Aorta (tissue), 5 donors: ENCODE measurements at regions not wholly inside any gene's neighbourhood (a gene's known extent, or its start where the extent isn't known, plus 50 kb on each side); places are given as distances from the start of the nearest gene placed in this dataset.
"Not testable (repeated sequence)": the region's sequence is repeated elsewhere in the genome, so short reads cannot be mapped to it uniquely, and the experiment has no call there.

ENCODE experiments used
- ATAC-seq: fragments of 200-7000 bp; cut with Tn5 transposase; one replicate; pipeline ENCODE4 v1.9.1; 2022; ENCODE audit warnings: moderate library complexity; ENCODE audit not compliant: low FRiP score
- DNase-seq, 2 donors: peaks; one replicate each; pipeline ENCODE4 v3.0.0-alpha.2; 2020
- H3K27ac ChIP-seq, 2 donors: one replicate each; pipeline ENCODE4 v1.5.1; 2013; ENCODE audit warnings: low read length in 2 of 2, mild to moderate bottlenecking in 2 of 2, moderate library complexity in 2 of 2, control low read depth in 1 of 2, inconsistent platforms in 1 of 2, low read depth in 1 of 2
- H3K27me3 ChIP-seq, 2 donors: one replicate each; pipeline ENCODE4 v1.6.1; 2013; ENCODE audit warnings: control low read depth in 1 of 2, low read length in 1 of 2, mild to moderate bottlenecking in 1 of 2, moderate library complexity in 1 of 2; ENCODE audit not compliant: insufficient read depth in 2 of 2, control insufficient read depth in 1 of 2
- H3K36me3 ChIP-seq, 2 donors: one replicate each; pipeline ENCODE4 v1.6.1; 2013; ENCODE audit warnings: control low read depth in 1 of 2, low read length in 1 of 2, mild to moderate bottlenecking in 1 of 2; ENCODE audit not compliant: insufficient read depth in 2 of 2, control insufficient read depth in 1 of 2
- H3K4me1 ChIP-seq, 2 donors: one replicate each; pipeline ENCODE4 v1.6.1; 2013; ENCODE audit warnings: low read length in 2 of 2, control low read depth in 1 of 2, mild to moderate bottlenecking in 1 of 2, moderate library complexity in 1 of 2; ENCODE audit not compliant: insufficient read depth in 2 of 2, control insufficient read depth in 1 of 2
- H3K4me3 ChIP-seq, 2 donors: one replicate each; pipeline ENCODE4 v1.5.1; 2013; ENCODE audit warnings: low read length in 2 of 2, control low read depth in 1 of 2, mild to moderate bottlenecking in 1 of 2
- H3K9me3 ChIP-seq: one replicate; pipeline ENCODE4 v1.6.1; 2013; ENCODE audit warnings: mild to moderate bottlenecking, low read length; ENCODE audit not compliant: control insufficient read depth
- WGBS, 2 donors: extraction: QIAGEN DNeasy Blood & Tissue Kit; methylation state at CpG; one replicate each; pipeline ENCODE4 v1.1.7; 2013; 5-methylcytosine and 5-hydroxymethylcytosine counted together
- intact Hi-C, 2 donors: fragments of 100-400 bp; cut with DNase I; formaldehyde crosslinking; loops; one replicate each; pipeline versions ENCODE4 v1.14.2 to v1.15.0; 2022
- donor health status: healthy with polysubstance abuse.
- donor health status: Bipolar disorder and iron deficiency.
- donor health status: DM: no; HTN: no; CAD: no.
- donor health status: DM: no; HTN: no; CAD: no.
- donor health status: DM: yes; HTN: yes; CAD: no.

DNA sequence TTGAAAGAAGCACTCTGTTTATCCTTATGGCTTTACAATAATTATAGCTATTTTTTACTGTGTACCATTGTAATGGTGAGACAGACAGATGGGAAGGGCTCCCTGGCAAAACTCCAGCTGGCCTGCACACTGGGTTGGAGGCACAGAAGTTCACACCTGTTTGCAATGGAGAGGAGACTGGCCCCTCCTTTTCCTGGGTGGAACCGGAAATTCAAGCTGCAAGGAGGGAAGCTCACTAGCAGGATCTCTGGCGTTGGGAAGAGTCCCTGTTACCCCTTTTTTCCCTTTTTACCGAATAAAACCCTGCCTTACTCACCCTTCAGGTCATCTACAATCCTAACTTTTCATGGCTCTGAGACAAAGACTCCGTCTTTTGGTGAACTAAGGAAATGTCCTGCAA is 100.3 kb upstream of the TFPI start:
- no peak overlapping the region for H3K27ac ChIP-seq
- no peaks in the 10 kb centered on the region for H3K9me3 ChIP-seq
- no peak for DNase-seq
- no peak for ATAC-seq
- H3K4me3 ChIP-seq, result no peak overlapping the region
- WGBS, 2 donors, result 77 to 79% methylated on average over 4 of the region's 4 CpGs
- H3K36me3 ChIP-seq, result no peaks in the 10 kb centered on the region
- no peaks in the 10 kb centered on the region for H3K4me1 ChIP-seq
- no peaks in the 10 kb centered on the region for H3K27me3 ChIP-seq
- intact Hi-C loops, result no loop called here

DNA sequence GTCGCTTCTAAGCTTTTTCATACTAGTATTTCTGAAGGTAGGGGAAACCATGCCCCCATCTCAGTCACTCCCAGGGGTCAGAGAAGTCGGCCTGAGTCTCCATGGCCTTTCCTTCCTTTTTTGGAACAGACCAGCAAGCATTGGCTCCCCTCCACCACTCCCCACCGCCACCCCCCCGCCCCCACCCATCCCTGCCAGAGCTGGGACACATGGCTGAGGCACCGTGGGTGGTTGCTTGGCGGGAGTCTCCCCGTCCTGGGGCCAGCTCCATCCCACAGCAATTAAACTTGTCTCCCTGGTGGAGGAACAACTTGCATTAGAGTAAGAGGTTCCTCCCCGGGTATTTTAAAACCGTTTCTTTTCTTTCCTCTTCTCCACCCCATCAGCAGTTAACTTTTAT is 100.8 kb upstream of the TFPI start:
- WGBS, 2 donors, result 76 to 77% methylated on average over 9 of the region's 9 CpGs
- no peak for DNase-seq
- no peak overlapping the region for H3K4me3 ChIP-seq
- no peaks in the 10 kb centered on the region for H3K27me3 ChIP-seq
- ATAC-seq, result no peak
- H3K4me1 ChIP-seq, result no peaks in the 10 kb centered on the region
- no peaks in the 10 kb centered on the region for H3K36me3 ChIP-seq
- intact Hi-C loops, result no loop called here
- H3K9me3 ChIP-seq, result no peaks in the 10 kb centered on the region
- no peak overlapping the region for H3K27ac ChIP-seq

DNA sequence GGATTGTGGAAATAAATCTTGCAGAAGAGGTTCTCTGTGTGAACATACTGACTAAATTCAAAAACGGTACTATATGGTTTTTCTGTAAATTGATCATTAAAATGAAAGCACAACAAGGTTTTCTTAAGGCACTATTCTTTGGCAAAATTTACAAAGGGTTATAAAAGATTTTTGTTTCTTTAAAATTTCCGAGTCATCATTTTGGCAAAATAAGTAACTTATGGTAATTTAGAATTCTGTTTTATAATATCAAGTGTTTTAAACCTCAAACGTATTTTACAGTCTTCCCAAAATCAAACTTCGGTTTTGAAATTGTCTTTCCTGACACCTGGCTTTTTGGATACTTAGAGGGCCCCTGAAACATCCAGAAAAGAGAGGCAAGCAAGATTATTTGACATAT is 101.9 kb upstream of the TFPI start:
- intact Hi-C loops, result no loop called here
- WGBS, 2 donors, result 71 to 73% methylated on average over 4 of the region's 4 CpGs

DNA sequence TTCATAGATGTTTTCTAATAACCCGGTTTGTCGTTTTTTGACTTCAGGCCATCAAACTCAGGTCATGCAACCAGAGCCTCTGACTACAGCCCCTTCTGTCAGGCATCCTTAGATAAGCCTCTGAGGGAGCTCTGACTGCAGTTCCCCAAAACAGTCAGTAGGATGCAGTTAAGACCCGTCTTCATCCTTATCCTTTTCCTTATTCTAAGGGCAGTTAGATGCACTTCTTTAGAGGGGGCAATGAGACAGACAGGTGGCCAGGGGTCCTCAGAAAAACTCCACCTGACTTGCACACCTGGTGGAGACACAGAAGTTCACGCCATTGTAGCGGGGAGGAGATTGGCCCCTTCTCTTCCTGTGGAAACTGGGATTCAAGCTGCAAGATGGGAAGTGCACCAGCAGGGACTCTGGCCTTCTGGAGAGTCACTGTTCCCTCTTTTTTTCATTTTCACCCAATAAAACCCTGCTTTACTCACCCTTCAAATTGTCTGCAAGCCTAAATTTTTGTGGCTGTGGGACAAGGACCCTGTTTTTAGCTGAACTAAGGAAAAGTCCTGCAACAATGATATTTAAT is 104.8 kb upstream of the TFPI start:
- H3K27ac ChIP-seq, result no peak overlapping the region
- DNase-seq (no peak), ATAC-seq (no peak)
- no peak overlapping the region for H3K4me3 ChIP-seq
- no peaks in the 10 kb centered on the region for H3K27me3 ChIP-seq
- no peaks in the 10 kb centered on the region for H3K9me3 ChIP-seq
- 70 to 76% methylated on average over 5 of the region's 5 CpGs for WGBS, 2 donors
- intact Hi-C loops, result no loop called here
- no peaks in the 10 kb centered on the region for H3K36me3 ChIP-seq
- H3K4me1 ChIP-seq, result no peaks in the 10 kb centered on the region

More for the DNA sequence above, 101.9 kb upstream of the TFPI start:
- Histone ChIP-seq H3K4me1 (no peaks in the 10 kb centered on the region), H3K36me3 (no peaks in the 10 kb centered on the region), H3K27me3 (no peaks in the 10 kb centered on the region), H3K9me3 (no peaks in the 10 kb centered on the region), H3K27ac (no peak overlapping the region), H3K4me3 (no peak overlapping the region)
- DNase-seq (no peak), ATAC-seq (no peak)

DNA sequence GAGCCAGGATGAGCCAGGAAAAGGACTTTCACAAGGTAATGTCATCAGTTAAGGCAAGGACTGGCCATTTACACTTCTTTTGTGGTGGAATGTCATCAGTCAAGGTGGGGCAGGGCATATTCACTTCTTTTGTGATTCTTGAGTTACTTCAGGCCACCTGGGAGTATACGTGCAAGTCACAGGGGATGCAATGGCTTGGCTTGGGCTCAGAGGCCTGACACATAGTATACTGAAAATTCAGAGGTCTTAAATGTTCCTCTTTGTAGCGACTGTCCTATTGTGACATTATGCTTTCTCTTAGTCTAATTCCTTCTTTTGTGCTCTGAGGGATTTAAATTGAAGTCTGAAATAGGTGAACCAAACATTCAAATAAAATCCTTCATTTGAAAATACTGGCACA is 121.8 kb upstream of the TFPI start:
- intact Hi-C loops, H3K27me3 ChIP-seq: not testable (repeated sequence)

DNA sequence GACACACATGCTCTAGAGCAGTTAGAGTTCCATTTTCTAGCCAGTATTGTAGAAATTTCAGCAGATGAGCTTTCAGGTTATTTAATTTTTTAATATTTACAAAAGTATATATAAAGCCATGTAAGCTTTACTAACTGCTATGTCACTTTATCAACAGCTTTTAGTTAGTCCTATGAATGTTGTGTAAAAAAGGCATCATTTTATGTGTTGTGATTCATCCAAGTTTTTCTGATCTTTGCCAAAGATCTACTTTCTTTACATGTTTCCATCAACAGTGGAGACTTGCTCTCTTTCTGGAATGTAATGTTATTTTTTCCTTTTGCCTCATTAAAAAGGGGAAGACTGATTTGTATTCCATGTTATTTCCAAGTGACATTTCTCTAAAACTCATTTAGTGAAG is 125.2 kb upstream of the TFPI start:
- H3K27me3 ChIP-seq, result no peaks in the 10 kb centered on the region
- no peaks in the 10 kb centered on the region for H3K36me3 ChIP-seq
- peaks cover 3 to 5% of the 10 kb centered on the region in 2 donors for H3K4me1 ChIP-seq
- ATAC-seq (no peak), DNase-seq (no peak)
- no peak overlapping the region for H3K27ac ChIP-seq
- H3K4me3 ChIP-seq, result no peak overlapping the region
- no peaks in the 10 kb centered on the region for H3K9me3 ChIP-seq
- intact Hi-C loops, result no loop called here

More for the DNA sequence above, 121.8 kb upstream of the TFPI start:
- not testable (repeated sequence) for DNase-seq, ATAC-seq, H3K36me3 ChIP-seq, H3K27ac ChIP-seq, H3K4me1 ChIP-seq, H3K4me3 ChIP-seq, H3K9me3 ChIP-seq
- 94 to 96% methylated on average over 2 of the region's 2 CpGs for WGBS, 2 donors

DNA sequence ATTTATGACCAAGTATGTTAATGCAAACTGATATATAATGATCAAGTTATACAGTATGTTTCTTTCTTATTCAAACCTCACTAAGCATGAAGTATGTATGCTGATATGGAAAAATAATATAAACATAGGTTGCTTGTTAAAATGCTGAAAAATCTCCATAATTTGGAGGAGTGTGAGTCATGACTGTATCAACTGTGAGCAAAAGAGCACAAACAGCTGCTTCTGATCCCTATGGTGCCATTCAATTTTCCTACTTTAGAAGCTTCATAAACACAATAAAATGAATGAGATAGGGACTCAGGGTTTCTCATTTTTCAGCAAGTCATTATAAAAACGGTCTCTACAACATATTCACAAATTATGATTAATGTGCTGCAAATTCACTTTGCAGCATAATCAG is 129.9 kb upstream of the TFPI start:
- no peaks in the 10 kb centered on the region for H3K9me3 ChIP-seq
- intact Hi-C loops, result no loop called here
- ATAC-seq (no peak), DNase-seq (no peak)
- no peak overlapping the region for H3K27ac ChIP-seq
- 14% methylated on average over 1 of the region's 1 CpG for WGBS, 2 donors
- no peak overlapping the region for H3K4me3 ChIP-seq
- H3K36me3 ChIP-seq, result no peaks in the 10 kb centered on the region
- no peaks in the 10 kb centered on the region for H3K27me3 ChIP-seq
- peaks cover 2 to 3% of the 10 kb centered on the region in 2 donors for H3K4me1 ChIP-seq

DNA sequence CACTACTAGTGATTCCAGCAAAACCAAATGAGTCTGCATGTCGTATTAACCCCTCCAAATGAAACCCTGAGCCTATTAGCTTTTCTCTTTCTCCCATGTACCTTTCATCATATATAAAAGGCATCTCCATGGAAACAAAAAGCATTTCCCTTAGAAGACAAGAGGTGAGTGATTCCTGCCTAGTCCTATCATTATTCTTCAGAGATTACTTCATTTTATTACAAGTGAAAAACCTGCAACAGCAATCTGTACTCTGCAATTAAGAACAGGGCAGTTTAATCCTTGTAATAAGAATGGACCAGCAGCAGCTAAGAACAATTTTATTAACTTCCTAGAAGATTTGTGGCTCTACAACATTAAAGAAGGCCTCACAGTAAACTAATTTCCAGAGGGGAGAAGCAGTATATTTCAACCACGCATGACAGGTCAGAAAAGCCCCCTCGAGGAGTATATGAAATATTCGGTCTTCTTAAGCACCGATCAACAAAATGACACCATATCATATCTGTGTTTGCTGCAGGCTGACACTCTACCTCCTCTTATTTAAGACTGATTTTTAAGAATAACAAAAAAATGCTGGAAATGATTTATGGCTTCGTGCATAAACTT is 132.3 kb upstream of the TFPI start:
- 79 to 85% methylated on average over 6 of the region's 6 CpGs for WGBS, 2 donors
- intact Hi-C loops, result no loop called here
- no peak overlapping the region for H3K4me3 ChIP-seq
- no peaks in the 10 kb centered on the region for H3K36me3 ChIP-seq
- H3K27ac ChIP-seq, result no peak overlapping the region
- no peak for DNase-seq
- no peaks in the 10 kb centered on the region for H3K9me3 ChIP-seq
- H3K27me3 ChIP-seq, result no peaks in the 10 kb centered on the region
- no peak for ATAC-seq
- peaks cover 0 to 3% of the 10 kb centered on the region in 2 donors for H3K4me1 ChIP-seq

DNA sequence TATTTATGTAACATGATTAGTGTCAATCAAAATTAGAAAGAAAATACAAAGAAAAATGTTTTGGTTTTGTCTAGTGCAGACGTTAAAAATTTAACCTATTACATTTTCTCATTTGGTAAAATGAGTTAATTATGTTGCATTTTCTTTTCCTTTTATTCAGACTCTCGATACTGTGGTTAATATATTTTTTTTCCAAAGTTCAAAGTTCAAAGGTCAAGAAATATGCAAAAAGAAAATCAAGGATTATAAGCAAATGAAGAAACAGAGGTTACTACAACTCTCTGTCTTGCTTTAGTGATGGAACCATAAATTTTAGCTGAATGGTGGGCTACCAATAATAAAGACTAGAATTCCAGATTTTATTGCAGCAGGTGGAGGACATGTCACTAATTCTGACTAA is 133.3 kb upstream of the TFPI start:
- H3K4me3 ChIP-seq, result no peak overlapping the region
- intact Hi-C loops, result no loop called here
- H3K27me3 ChIP-seq, result no peaks in the 10 kb centered on the region
- H3K36me3 ChIP-seq, result no peaks in the 10 kb centered on the region
- no peak for ATAC-seq
- H3K27ac ChIP-seq, result no peak overlapping the region
- no peaks in the 10 kb centered on the region for H3K9me3 ChIP-seq
- no peak for DNase-seq
- no peaks in the 10 kb centered on the region for H3K4me1 ChIP-seq
- WGBS, 2 donors, result 81 to 85% methylated on average over 2 of the region's 2 CpGs
